NOMO-1 treated with DMSO at 0.1 percent for 48 hours (cell line): ENCODE measurements at regions not wholly inside any gene's neighbourhood (a gene's known extent, or its start where the extent isn't known, plus 50 kb on each side); places are given as distances from the start of the nearest gene placed in this dataset.

Source experiments
- DNase-seq: peaks from one replicate; lab custom pipeline; 2025; ENCODE audit not compliant: unreplicated experiment; lab: John Stamatoyannopoulos, UW

DNA sequence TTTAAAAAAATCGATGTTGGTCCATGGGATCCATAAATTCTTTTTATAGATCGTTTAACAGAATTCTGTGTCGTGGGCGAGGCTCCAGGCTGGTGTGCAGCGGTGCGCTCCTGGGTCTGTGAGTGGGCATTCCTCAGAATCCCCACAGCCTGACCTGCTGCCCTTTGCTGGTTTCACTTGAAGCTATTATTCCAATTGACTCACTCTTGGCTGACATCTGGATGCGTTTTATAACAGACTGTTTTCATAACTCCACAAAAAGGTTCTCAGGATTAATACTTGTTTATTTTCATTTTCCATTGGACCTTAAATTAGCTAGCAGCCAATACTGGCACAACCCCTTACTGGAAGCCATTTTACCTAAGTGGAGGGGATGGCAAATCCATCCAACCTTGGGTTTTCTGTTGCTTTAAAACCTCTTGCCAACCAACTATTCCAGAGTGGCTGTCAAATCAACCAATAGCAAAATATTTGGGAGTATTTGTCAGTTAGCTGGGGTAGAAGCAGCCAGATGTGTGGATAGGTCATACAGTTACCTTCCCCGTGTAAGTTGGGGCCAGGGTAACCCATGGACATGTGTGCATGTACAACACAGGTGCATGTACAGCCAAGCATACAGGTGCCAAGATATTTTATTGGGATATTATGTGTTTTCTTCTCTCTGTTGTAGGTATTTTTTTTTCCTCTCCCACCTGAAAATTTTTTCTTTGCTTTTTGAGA is 160.7 kb upstream of the ZNF32 start:
- no peak for DNase-seq

GRCh38 chr10:43808136-43808535 is 159.5 kb upstream of the ZNF32 start:
- no peak for DNase-seq

DNA sequence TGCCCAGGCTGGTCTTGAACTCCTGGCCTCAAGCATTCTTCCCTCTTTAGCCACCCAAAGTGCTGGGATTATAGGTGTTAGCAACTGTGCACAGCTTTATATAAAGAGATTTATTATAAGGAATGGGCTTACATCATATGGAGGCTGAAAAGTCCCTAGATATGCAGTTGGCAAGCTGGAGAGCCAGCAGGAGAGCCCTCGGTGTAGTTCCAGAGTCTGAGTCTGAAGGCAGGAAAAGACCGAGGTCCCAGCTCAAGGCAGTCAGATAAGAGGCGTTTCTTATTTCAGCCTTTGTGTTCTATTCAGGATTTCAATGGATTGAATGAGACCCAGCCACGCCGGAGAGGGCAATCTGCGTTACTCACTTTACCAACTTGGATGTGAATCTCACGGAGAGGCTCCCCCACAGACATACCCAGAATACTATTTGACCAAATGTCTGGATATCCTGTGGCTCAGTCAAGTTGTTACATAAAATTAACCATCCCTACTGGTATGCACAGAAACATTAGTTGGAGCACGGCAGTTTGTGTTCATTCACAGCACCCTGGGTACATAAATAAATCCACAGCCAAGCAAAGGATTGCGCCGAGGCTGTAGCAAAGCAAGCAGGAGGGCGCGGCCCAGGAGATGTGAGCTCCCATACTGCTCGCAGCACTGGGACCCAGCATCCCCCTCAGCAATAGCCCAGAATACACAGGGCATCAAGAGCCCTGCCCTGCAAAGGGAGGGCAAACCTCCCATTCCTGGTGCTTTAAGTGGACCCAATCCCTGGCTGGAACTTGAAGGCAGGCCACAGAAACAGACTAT is 158.4 kb upstream of the ZNF32 start:
- no peak for DNase-seq

- DNase-seq, result no peak
These were observed 155.1 kb upstream of the ZNF32 start for GRCh38 chr10:43803791-43804190.

- DNase-seq, result no peak
These were observed 154.5 kb upstream of the ZNF32 start for GRCh38 chr10:43802988-43803696.

GRCh38 chr10:43801626-43802025 is 152.9 kb upstream of the ZNF32 start:
- DNase-seq, result no peak

DNA sequence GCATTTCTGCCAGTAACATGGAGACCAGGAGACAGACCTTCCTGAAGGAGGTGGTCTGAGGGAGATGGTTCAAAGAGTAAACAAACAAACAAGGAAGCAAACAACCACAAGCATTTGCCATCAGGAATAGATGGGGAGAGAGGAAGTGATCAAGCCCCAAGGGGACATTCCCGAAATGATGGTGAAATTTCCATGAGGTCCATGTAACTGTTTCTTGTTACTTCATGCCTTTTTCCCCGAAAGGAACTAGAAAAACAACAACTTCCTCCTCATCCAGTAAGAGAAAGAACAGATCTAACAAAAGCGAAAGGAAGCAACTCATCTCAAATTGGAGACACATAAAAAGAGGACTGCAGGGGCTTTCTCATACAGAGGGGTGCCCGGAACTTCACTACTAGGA is 152.5 kb upstream of the ZNF32 start:
- DNase-seq, result no peak

GRCh38 chr10:43796781-43797180 is 148.1 kb upstream of the ZNF32 start:
- DNase-seq, result no peak

DNA sequence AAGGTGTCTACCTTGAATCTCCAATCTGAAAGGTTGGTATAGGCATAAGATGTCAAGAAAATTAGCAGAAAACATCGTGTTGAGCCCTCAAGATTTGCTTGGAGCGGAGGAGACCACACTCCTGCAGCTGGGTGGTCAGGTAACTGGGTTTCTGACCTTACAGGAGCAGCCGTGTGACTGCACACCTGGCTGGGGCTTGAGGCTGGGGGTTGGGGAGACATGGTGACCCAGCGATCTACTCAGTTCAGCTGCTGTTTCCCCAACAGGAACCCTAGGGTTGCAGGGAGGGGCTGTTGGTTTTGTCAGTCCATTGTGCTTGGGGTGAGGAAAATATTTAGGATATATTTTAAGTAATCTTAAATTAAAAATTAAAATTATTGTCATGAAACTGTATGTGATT is 147.0 kb upstream of the ZNF32 start:
- no peak for DNase-seq

DNA sequence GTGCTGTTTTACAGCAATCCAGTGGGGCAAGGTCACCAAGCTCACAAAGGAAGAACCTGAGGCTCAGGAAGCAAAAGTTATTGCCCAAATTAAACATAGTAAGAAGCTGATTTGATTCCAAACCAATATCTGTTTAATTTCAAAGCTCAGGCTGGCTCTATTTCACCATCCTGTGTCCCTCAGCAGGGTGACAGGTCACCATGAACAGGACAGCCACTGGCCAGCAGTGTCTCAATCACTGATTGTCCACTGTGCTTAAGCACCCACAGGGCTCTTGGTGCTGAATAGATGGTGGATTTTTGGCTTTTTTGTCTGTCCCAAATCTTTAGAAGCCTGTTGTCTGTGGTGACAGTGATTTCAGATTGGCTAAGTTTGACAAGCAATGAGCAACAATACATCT is 146.4 kb upstream of the ZNF32 start:
- no peak for DNase-seq

DNA sequence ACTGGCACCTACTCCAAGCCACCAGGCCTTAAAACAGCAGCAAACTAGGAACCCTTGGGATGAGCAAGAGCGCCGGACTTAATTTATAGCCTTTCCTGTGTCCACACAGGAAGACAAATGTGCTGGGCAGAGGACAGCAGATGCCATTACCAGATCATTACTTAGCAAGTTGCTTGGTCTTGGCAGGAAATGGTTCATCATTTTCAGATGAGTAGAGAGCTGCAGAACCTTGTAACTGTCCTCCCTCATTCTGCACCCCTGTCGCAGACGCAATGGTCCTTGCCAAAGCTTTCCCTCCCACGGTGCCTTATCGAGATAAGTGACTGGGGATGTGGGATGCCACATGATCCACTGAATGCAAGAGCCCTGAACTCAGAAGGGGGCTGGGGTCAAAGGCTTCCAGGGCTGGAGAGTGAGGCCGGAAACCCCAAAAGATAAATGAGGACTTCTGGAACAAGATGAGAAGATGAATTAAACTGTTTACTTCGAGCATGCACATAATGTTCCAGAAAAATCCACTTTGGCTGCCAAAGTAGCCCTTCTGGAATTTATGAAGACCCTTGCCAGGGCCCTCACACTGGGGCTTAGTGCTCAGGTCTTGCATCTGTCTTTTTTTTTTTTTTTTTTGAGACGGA is 145.6 kb upstream of the ZNF32 start:
- DNase-seq, result no peak

DNA sequence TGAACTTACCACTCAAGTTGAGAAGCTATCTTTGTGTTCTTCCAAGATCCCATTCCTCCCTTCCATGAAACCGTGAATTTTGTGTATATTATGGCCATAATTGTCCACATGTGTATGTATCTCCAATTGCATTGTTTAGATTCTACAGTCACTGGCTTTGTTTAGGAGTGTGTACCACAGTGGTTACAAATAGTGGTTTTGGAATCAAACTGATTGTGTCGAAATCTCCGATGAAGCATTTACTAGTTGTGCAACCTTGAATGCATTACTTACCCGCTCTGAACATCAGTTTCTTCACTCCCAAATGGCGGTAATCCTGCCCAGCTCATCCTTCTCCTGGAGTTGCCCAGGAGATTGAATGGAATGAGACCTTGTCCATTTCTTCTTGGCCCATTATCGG is 145.0 kb upstream of the ZNF32 start:
- DNase-seq, result no peak

DNA sequence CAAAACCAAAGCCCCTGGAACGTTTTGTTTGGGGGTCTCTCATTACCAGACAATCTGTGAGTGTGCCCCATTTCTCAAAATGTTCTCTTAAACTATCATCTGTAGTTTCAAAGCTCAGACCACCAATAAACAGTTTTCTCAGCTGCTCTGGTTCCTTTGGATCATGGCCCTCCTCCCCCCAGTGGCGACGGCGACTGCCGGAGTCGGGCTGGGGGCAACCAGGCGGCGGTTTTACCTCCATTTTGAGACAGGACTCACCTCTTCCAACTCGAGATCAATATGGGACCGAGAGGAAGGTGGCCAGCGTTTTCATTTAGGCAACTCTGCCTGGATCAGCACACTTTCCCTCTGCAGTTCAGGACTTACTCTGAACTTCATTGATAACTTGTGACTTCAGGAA is 141.5 kb upstream of the ZNF32 start:
- DNase-seq, result no peak

- DNase-seq, result no peak
These were observed 136.6 kb upstream of the ZNF32 start for GRCh38 chr10:43785252-43785651.

GRCh38 chr10:43782814-43783213 is 134.1 kb upstream of the ZNF32 start:
- DNase-seq, result no peak

DNA sequence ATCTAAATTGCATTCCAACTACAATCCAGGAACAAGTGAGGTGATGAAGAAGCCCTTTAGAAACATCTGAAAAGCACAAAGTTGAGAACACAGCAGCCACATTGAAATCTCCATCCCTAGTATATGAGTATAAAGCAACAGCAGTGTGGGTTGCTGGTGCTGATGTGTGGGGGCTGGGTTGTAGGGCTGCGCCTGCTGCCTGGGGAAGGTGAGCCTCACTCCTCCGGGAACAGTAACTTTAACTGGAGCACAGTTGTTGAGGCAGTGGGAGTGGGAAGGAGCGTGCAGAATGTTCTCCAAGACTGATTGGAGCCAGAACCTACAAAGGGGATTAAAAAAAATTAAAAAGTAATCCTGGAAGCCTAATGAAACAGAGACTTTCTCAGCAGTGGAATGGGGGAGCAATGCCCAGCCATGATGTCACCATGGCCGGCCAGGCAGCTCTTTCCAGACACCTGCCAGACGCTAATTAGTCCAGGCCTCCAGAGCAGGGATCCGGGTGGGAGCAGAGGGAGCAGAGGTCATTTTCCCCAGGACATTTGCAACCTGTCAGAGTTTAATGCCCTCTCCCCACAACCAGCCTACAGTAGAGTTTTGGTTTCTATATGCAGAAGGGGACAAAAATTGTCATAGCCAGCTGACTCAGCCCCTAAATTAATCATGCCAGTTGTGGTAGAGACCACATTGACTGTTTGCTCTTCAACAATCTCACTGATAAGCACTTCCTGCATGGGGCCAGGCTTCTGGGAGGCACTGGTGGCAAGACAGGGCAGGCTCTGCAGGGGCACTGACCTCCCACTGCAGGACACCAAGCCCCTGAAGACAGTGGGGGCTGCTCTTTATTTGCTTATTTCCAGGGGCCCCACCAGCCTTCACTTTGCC is 133.0 kb upstream of the ZNF32 start:
- DNase-seq, result no peak

- no peak for DNase-seq
These were observed 129.9 kb upstream of the ZNF32 start for GRCh38 chr10:43778571-43778970.

DNA sequence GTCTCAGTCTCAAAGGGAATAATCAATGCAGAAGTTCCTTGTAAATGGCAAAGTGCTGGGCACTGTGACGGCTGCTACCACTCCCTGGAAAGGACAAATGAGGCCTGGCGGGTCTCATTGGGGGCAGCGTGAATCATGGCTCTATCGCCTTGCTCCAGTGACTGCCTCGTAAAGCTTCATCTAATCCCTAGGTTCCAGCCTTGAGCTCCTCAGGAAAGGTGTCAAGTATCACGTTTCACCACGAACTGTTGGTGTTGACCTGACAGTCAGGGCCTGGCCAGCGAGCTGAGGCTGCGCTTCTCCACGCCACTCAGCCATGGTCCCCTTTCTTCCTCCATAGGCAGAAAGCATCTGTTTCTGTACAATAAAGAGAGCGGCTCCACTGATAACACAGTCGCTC is 126.7 kb upstream of the ZNF32 start:
- DNase-seq, result no peak

GRCh38 chr10:43774234-43774769 is 125.6 kb upstream of the ZNF32 start:
- DNase-seq, result no peak

GRCh38 chr10:43773736-43774135 is 125.1 kb upstream of the ZNF32 start:
- no peak for DNase-seq
